Activated B cell treated with CpG ODN at 0.5 μM for 24 hours (primary cell): ENCODE measurements at regions not wholly inside any gene's neighbourhood (a gene's known extent, or its start where the extent isn't known, plus 50 kb on each side); places are given as distances from the start of the nearest gene placed in this dataset.

ENCODE experiments used
- ATAC-seq: fragments of 200-7000 bp; cut with Tn5 transposase; one replicate; pipeline ENCODE4 v1.10.0; 2021; ENCODE audit warnings: low read depth, mild to moderate bottlenecking, moderate library complexity
- CTCF ChIA-PET: fragments of 350-600 bp; sonication (Branson Sonifier 250); formaldehyde crosslinking; loops from one replicate; lab custom pipeline; 2021; ENCODE audit warnings: antibody characterized with exemption; lab: Charles Lee
- POLR2A ChIA-PET: fragments of 350-600 bp; sonication (Branson Sonifier 250); formaldehyde crosslinking; loops from one replicate; lab custom pipeline; 2021; ENCODE audit warnings: antibody characterized with exemption; lab: Charles Lee
- DNase-seq: peaks from one replicate; pipeline ENCODE4 v3.0.0; 2022
- H3K27ac Mint-ChIP-seq: one replicate; pipeline ENCODE4 v1.8.0; 2020; ENCODE audit warnings: mixed read lengths
- H3K27me3 Mint-ChIP-seq: one replicate; pipeline ENCODE4 v1.8.0; 2021; ENCODE audit warnings: mixed read lengths
- H3K36me3 Mint-ChIP-seq: one replicate; pipeline ENCODE4 v1.8.0; 2021; ENCODE audit warnings: low read depth, mixed read lengths
- H3K4me1 Mint-ChIP-seq: one replicate; pipeline ENCODE4 v1.8.0; 2021; ENCODE audit warnings: mixed read lengths
- H3K4me3 Mint-ChIP-seq: one replicate; pipeline ENCODE4 v1.8.0; 2020; ENCODE audit warnings: mild to moderate bottlenecking, mixed read lengths
- H3K9me3 Mint-ChIP-seq: one replicate; pipeline ENCODE4 v1.8.0; 2020; ENCODE audit warnings: mixed read lengths
- CTCF ChIP-seq: fragments of 200-600 bp; IDR thresholded peaks from one replicate; pipeline ENCODE4 v1.8.0; 2022; ENCODE audit warnings: antibody characterized with exemption, mild to moderate bottlenecking
- intact Hi-C: fragments of 100-400 bp; cut with micrococcal nuclease; formaldehyde crosslinking; loops from one replicate; pipeline ENCODE4 v1.15.1; 2024

DNA sequence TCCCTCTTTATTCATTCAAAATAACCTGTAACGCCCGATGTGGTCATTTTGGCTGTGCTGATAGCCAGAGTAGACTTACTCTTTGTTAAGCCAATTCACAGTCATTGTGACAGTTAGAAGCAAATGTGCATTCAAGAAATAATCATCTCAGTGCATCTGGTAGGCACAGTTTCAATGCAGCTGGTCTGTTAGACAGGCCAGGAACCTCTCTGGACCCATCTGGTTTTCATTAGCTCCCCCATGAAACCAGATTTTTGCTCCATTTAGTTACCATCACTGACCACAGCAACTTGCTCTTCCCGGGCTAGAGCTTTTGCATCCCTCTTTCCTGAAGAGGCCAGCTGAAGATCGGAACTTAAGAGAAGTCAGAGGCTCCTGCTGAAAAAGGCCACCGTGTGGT is 284.2 kb downstream of the NSG2 start:
- POLR2A ChIA-PET, result no interaction called here
- no peak for TF ChIP-seq CTCF
- Mint-ChIP-seq H3K9me3 (no peaks in the 10 kb centered on the region), H3K27ac (no peak overlapping the region), H3K4me3 (no peak overlapping the region), H3K4me1 (no peaks in the 10 kb centered on the region), H3K36me3 (no peaks in the 10 kb centered on the region), H3K27me3 (peaks cover 6% of the 10 kb centered on the region)
- no peak for ATAC-seq
- intact Hi-C loops, result no loop called here
- CTCF ChIA-PET, result no interaction called here
- no peak for DNase-seq

GRCh38 chr5:174335682-174336364 is 290.3 kb downstream of the NSG2 start:
- H3K4me1 Mint-ChIP-seq, result no peaks in the 10 kb centered on the region
- no peak overlapping the region for H3K4me3 Mint-ChIP-seq
- H3K27me3 Mint-ChIP-seq, result peaks cover 15% of the 10 kb centered on the region

GRCh38 chr5:174336479-174336878 is 291.0 kb downstream of the NSG2 start:
- DNase-seq (no peak), ATAC-seq (no peak)
- Mint-ChIP-seq H3K27me3 (peaks cover 15% of the 10 kb centered on the region), H3K36me3 (no peaks in the 10 kb centered on the region), H3K4me1 (no peaks in the 10 kb centered on the region), H3K4me3 (no peak overlapping the region), H3K27ac (no peak overlapping the region), H3K9me3 (no peaks in the 10 kb centered on the region)
- no peak for TF ChIP-seq CTCF
- ChIA-PET CTCF (no interaction called here), POLR2A (no interaction called here)
- intact Hi-C loops, result no loop called here

More at GRCh38 chr5:174335682-174336364, 290.3 kb downstream of the NSG2 start:
- no peak overlapping the region for H3K27ac Mint-ChIP-seq
- DNase-seq (no peak), ATAC-seq (no peak)
- POLR2A ChIA-PET, result no interaction called here
- intact Hi-C loops, result no loop called here
- no peaks in the 10 kb centered on the region for H3K36me3 Mint-ChIP-seq
- TF ChIP-seq CTCF, result no peak
- H3K9me3 Mint-ChIP-seq, result no peaks in the 10 kb centered on the region
- CTCF ChIA-PET, result no interaction called here

- ChIA-PET POLR2A (no interaction called here), CTCF (no interaction called here)
- no peaks in the 10 kb centered on the region for H3K9me3 Mint-ChIP-seq
- no peak overlapping the region for H3K27ac Mint-ChIP-seq
- ATAC-seq (no peak), DNase-seq (no peak)
- H3K4me1 Mint-ChIP-seq, result no peaks in the 10 kb centered on the region
- no peak overlapping the region for H3K4me3 Mint-ChIP-seq
- no peak for TF ChIP-seq CTCF
- no peaks in the 10 kb centered on the region for H3K36me3 Mint-ChIP-seq
- intact Hi-C loops, result no loop called here
- H3K27me3 Mint-ChIP-seq, result peaks cover 15% of the 10 kb centered on the region
Measured at GRCh38 chr5:174337276-174338184, 292.0 kb downstream of the NSG2 start.
